AG04449 (cell line): ENCODE measurements at regions not wholly inside any gene's neighbourhood (a gene's known extent, or its start where the extent isn't known, plus 50 kb on each side); places are given as distances from the start of the nearest gene placed in this dataset.

Source experiments
- CTCF ChIA-PET: fragments of 350-600 bp; formaldehyde crosslinking; extraction: SDS; loops from one replicate; lab custom pipeline; 2021; ENCODE audit warnings: antibody characterized with exemption; lab: Yijun Ruan, JAX
- POLR2A ChIA-PET: fragments of 400-600, 350-600 bp; formaldehyde crosslinking; extraction: SDS; loops from one replicate; lab custom pipeline; 2020; ENCODE audit warnings: antibody characterized with exemption, inconsistent platforms; lab: Yijun Ruan, JAX
- DNase-seq: peaks from one replicate; pipeline ENCODE4 v3.0.0-alpha.2; 2010; ENCODE audit warnings: low read depth, low spot score
- H3K4me3 ChIP-seq: 2 replicates; pipeline ENCODE4 v1.5.1; 2011; ENCODE audit warnings: low read depth, mild to moderate bottlenecking, control low read depth, low read length
- CTCF ChIP-seq: IDR thresholded peaks from one replicate; pipeline ENCODE4 v1.5.1; 2011; ENCODE audit warnings: mild to moderate bottlenecking, moderate library complexity, low read length, control low read depth, inconsistent platforms; ENCODE audit not compliant: insufficient read depth; ENCODE audit errors: missing control alignments

GRCh38 chr5:167263185-167263584 is 1028.3 kb upstream of the WWC1 start:
- DNase-seq: peak; percentile 23
- TF ChIP-seq CTCF: no peak
- no peak overlapping the region for H3K4me3 ChIP-seq
- POLR2A ChIA-PET: no interaction called here
- CTCF ChIA-PET: interaction anchor here (1.3 to 1.5 kb wide), 2 partner anchors 20 to 302 kb away, joined by 3 to 4 read pairs; no protein-coding TSS in a partner anchor

GRCh38 chr5:167264348-167264747 is 1027.1 kb upstream of the WWC1 start:
- CTCF ChIA-PET: no interaction called here
- no peak for TF ChIP-seq CTCF
- POLR2A ChIA-PET: interaction anchor here (0.7 kb wide), 1 partner anchor 419 kb away, joined by 5 read pairs; no protein-coding TSS in a partner anchor
- no peak overlapping the region for H3K4me3 ChIP-seq
- DNase-seq: no peak

GRCh38 chr5:167268337-167268736 is 1023.1 kb upstream of the WWC1 start:
- POLR2A ChIA-PET: no interaction called here

GRCh38 chr5:167269146-167269545 is 1022.3 kb upstream of the WWC1 start:
- H3K4me3 ChIP-seq: no peak overlapping the region
- ChIA-PET POLR2A (no interaction called here), CTCF (no interaction called here)
- DNase-seq: no peak
- TF ChIP-seq CTCF: no peak

More at GRCh38 chr5:167268337-167268736, 1023.1 kb upstream of the WWC1 start:
- no peak overlapping the region for H3K4me3 ChIP-seq
- TF ChIP-seq CTCF: no peak
- CTCF ChIA-PET: no interaction called here
- DNase-seq: no peak

- no peak for TF ChIP-seq CTCF
- CTCF ChIA-PET: interaction anchor here (1.2 kb wide), 1 partner anchor 9 kb away, joined by 4 read pairs; no protein-coding TSS in a partner anchor
These were observed 1020.4 kb upstream of the WWC1 start for GRCh38 chr5:167271081-167271480.

GRCh38 chr5:167271511-167271910 is 1019.9 kb upstream of the WWC1 start:
- no peak for DNase-seq
- ChIA-PET CTCF (no interaction called here), POLR2A (no interaction called here)
- H3K4me3 ChIP-seq: no peak overlapping the region
- no peak for TF ChIP-seq CTCF

More at GRCh38 chr5:167271081-167271480, 1020.4 kb upstream of the WWC1 start:
- POLR2A ChIA-PET: no interaction called here
- H3K4me3 ChIP-seq: no peak overlapping the region
- no peak for DNase-seq
